ENCODE measurements at regions not wholly inside any gene's neighbourhood (a gene's known extent, or its start where the extent isn't known, plus 50 kb on each side); places are given as distances from the start of the nearest gene placed in this dataset.

DNA sequence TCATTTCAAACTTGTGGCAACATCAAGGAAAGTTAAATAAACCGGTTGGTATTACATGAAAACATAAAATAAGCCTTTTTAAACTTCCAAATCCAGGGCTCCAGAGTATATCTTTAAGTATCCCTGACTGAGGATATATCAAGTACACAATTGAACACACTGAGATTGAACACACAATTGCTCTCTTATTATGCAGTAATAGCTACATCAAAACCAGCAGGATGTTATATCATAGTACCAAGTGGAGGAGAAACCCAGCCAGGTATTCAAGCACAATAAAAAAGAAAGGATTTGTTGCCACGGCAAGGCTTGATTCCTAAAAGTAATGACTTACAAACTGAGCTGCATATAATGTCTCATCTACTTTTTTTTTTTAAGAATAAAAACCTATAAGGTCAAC is 605.8 kb downstream of the SPOCK3 start:
- no peak overlapping the region for H3K9ac ChIP-seq (ENCODE audit: low read depth, low read length)
- no peaks in the 10 kb centered on the region for H3K27me3 ChIP-seq (ENCODE audit: control insufficient read depth, insufficient read depth, low read length)
- H3K4me3 ChIP-seq (ENCODE audit: low read depth, low read length) = no peak overlapping the region
- H3K27ac ChIP-seq (ENCODE audit: low read depth, low read length) = no peak overlapping the region
- H3K36me3 ChIP-seq (ENCODE audit: control insufficient read depth, insufficient read depth, low read length) = no peaks in the 10 kb centered on the region
- H3K9me3 ChIP-seq (ENCODE audit: control insufficient read depth, insufficient read depth, low read length) = no peaks in the 10 kb centered on the region
- no peaks in the 10 kb centered on the region for H3K4me1 ChIP-seq (ENCODE audit: control insufficient read depth, insufficient read depth, low read length)

DNA sequence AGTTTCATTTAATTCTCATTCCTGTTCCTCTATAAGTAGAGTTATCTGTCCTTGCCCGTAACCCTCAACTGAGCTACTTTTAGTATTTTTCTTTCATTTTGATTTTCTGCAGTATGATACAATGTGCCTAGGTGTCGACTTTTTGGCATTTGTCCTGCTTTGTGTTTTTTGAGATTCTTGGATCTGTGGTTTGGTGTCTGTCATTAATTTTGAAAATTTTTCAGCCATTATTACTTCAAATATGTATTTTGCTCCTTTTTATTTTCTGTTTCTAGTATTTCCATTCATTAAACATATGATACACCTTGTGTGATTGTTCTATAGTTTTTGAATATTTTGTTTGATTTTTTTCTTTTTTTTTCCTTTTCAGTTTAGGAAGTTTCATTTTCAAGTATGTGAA is 598.9 kb downstream of the SPOCK3 start:
- H3K27me3 ChIP-seq (ENCODE audit: control insufficient read depth, insufficient read depth, low read length) = no peaks in the 10 kb centered on the region
- no peaks in the 10 kb centered on the region for H3K36me3 ChIP-seq (ENCODE audit: control insufficient read depth, insufficient read depth, low read length)
- H3K9me3 ChIP-seq (ENCODE audit: control insufficient read depth, insufficient read depth, low read length) = no peaks in the 10 kb centered on the region
- no peaks in the 10 kb centered on the region for H3K4me1 ChIP-seq (ENCODE audit: control insufficient read depth, insufficient read depth, low read length)
- no peak overlapping the region for H3K27ac ChIP-seq (ENCODE audit: low read depth, low read length)
- no peak overlapping the region for H3K9ac ChIP-seq (ENCODE audit: low read depth, low read length)
- H3K4me3 ChIP-seq (ENCODE audit: low read depth, low read length) = no peak overlapping the region

DNA sequence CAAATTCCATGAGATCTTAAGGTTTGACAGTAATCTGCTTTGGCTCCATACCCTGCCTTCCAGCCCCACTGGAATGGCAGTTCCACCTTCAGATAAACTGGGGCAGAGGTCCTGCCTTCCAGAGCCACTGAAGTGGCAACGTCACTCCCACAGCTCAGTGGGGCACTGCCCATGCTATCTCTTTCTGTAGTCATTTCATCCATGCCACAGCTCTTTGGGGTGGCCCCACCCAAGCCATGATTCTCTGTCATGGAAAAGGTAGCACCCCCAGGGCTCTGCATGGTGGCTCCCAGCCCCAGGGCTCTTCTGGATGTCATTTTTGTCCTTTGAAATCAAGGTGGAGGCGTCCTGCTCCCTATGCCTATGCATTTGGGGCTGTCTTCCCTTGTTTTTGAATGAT is 596.5 kb downstream of the SPOCK3 start:
- H3K4me1 ChIP-seq (ENCODE audit: control insufficient read depth, insufficient read depth, low read length) = no peaks in the 10 kb centered on the region

GRCh38 chr4:166655231-166655630 is 579.1 kb downstream of the SPOCK3 start:
- Histone ChIP-seq H3K4me1 (ENCODE audit: control insufficient read depth, insufficient read depth, low read length) (no peaks in the 10 kb centered on the region), H3K27me3 (ENCODE audit: control insufficient read depth, insufficient read depth, low read length) (no peaks in the 10 kb centered on the region), H3K9ac (ENCODE audit: low read depth, low read length) (no peak overlapping the region), H3K36me3 (ENCODE audit: control insufficient read depth, insufficient read depth, low read length) (no peaks in the 10 kb centered on the region), H3K9me3 (ENCODE audit: control insufficient read depth, insufficient read depth, low read length) (no peaks in the 10 kb centered on the region), H3K4me3 (ENCODE audit: low read depth, low read length) (no peak overlapping the region), H3K27ac (ENCODE audit: low read depth, low read length) (no peak overlapping the region)

More for the DNA sequence above, 596.5 kb downstream of the SPOCK3 start:
- Histone ChIP-seq H3K27ac (ENCODE audit: low read depth, low read length) (no peak overlapping the region), H3K9ac (ENCODE audit: low read depth, low read length) (no peak overlapping the region), H3K4me3 (ENCODE audit: low read depth, low read length) (no peak overlapping the region), H3K36me3 (ENCODE audit: control insufficient read depth, insufficient read depth, low read length) (no peaks in the 10 kb centered on the region), H3K27me3 (ENCODE audit: control insufficient read depth, insufficient read depth, low read length) (no peaks in the 10 kb centered on the region), H3K9me3 (ENCODE audit: control insufficient read depth, insufficient read depth, low read length) (no peaks in the 10 kb centered on the region)

- H3K4me1 ChIP-seq (ENCODE audit: control insufficient read depth, insufficient read depth, low read length) = no peaks in the 10 kb centered on the region
- H3K9ac ChIP-seq (ENCODE audit: low read depth, low read length) = no peak overlapping the region
- no peak overlapping the region for H3K27ac ChIP-seq (ENCODE audit: low read depth, low read length)
- H3K4me3 ChIP-seq (ENCODE audit: low read depth, low read length) = no peak overlapping the region
- H3K9me3 ChIP-seq (ENCODE audit: control insufficient read depth, insufficient read depth, low read length) = no peaks in the 10 kb centered on the region
- H3K36me3 ChIP-seq (ENCODE audit: control insufficient read depth, insufficient read depth, low read length) = no peaks in the 10 kb centered on the region
- H3K27me3 ChIP-seq (ENCODE audit: control insufficient read depth, insufficient read depth, low read length) = no peaks in the 10 kb centered on the region
These were observed 578.6 kb downstream of the SPOCK3 start for GRCh38 chr4:166655705-166656104.

GRCh38 chr4:166657261-166657660 is 577.0 kb downstream of the SPOCK3 start:
- no peak overlapping the region for H3K27ac ChIP-seq (ENCODE audit: low read depth, low read length)
- no peak overlapping the region for H3K4me3 ChIP-seq (ENCODE audit: low read depth, low read length)
- no peak overlapping the region for H3K9ac ChIP-seq (ENCODE audit: low read depth, low read length)
- no peaks in the 10 kb centered on the region for H3K27me3 ChIP-seq (ENCODE audit: control insufficient read depth, insufficient read depth, low read length)
- peaks cover 4% of the 10 kb centered on the region for H3K4me1 ChIP-seq (ENCODE audit: control insufficient read depth, insufficient read depth, low read length)
- H3K9me3 ChIP-seq (ENCODE audit: control insufficient read depth, insufficient read depth, low read length) = no peaks in the 10 kb centered on the region
- no peaks in the 10 kb centered on the region for H3K36me3 ChIP-seq (ENCODE audit: control insufficient read depth, insufficient read depth, low read length)

DNA sequence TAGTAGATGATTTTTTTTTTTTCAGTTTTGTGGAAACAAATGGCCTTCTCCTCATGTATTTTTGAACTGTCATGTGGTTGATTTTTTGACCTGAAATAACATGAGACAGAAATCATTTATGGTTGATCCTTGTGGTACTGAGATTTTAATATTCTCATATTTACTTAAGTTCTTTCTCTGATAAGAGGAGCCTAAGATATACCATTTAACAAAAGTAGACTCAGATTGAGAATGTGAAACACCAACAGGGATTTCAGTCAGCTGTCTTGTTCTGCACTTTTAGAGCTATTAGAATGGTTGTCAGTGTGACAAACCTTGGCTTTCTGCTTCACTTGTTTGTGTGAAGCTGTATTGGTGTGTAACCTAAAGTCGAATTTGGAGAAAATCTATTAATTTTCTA is 575.7 kb downstream of the SPOCK3 start:
- H3K9me3 ChIP-seq (ENCODE audit: control insufficient read depth, insufficient read depth, low read length) = no peaks in the 10 kb centered on the region
- no peak overlapping the region for H3K9ac ChIP-seq (ENCODE audit: low read depth, low read length)

GRCh38 chr4:166662266-166662843 is 571.9 kb downstream of the SPOCK3 start:
- Histone ChIP-seq H3K9me3 (ENCODE audit: control insufficient read depth, insufficient read depth, low read length) (peaks cover 2% of the 10 kb centered on the region; the same call in 1 of the 2 replicates), H3K27ac (ENCODE audit: low read depth, low read length) (no peak overlapping the region), H3K4me1 (ENCODE audit: control insufficient read depth, insufficient read depth, low read length) (peaks cover 14% of the 10 kb centered on the region), H3K9ac (ENCODE audit: low read depth, low read length) (no peak overlapping the region), H3K27me3 (ENCODE audit: control insufficient read depth, insufficient read depth, low read length) (no peaks in the 10 kb centered on the region), H3K4me3 (ENCODE audit: low read depth, low read length) (no peak overlapping the region), H3K36me3 (ENCODE audit: control insufficient read depth, insufficient read depth, low read length) (no peaks in the 10 kb centered on the region)

More for the DNA sequence above, 575.7 kb downstream of the SPOCK3 start:
- H3K27me3 ChIP-seq (ENCODE audit: control insufficient read depth, insufficient read depth, low read length) = no peaks in the 10 kb centered on the region
- no peaks in the 10 kb centered on the region for H3K36me3 ChIP-seq (ENCODE audit: control insufficient read depth, insufficient read depth, low read length)
- H3K4me3 ChIP-seq (ENCODE audit: low read depth, low read length) = no peak overlapping the region
- peaks cover 14% of the 10 kb centered on the region for H3K4me1 ChIP-seq (ENCODE audit: control insufficient read depth, insufficient read depth, low read length)
- no peak overlapping the region for H3K27ac ChIP-seq (ENCODE audit: low read depth, low read length)

GRCh38 chr4:166670341-166670740 is 564.0 kb downstream of the SPOCK3 start:
- no peak overlapping the region for H3K4me3 ChIP-seq (ENCODE audit: low read depth, low read length)
- no peaks in the 10 kb centered on the region for H3K27me3 ChIP-seq (ENCODE audit: control insufficient read depth, insufficient read depth, low read length)
- H3K27ac ChIP-seq (ENCODE audit: low read depth, low read length) = no peak overlapping the region
- no peaks in the 10 kb centered on the region; the same call in 1 of the 2 replicates for H3K4me1 ChIP-seq (ENCODE audit: control insufficient read depth, insufficient read depth, low read length)
- H3K36me3 ChIP-seq (ENCODE audit: control insufficient read depth, insufficient read depth, low read length) = no peaks in the 10 kb centered on the region
- no peaks in the 10 kb centered on the region for H3K9me3 ChIP-seq (ENCODE audit: control insufficient read depth, insufficient read depth, low read length)
- no peak overlapping the region for H3K9ac ChIP-seq (ENCODE audit: low read depth, low read length)

- no peaks in the 10 kb centered on the region for H3K36me3 ChIP-seq (ENCODE audit: control insufficient read depth, insufficient read depth, low read length)
- H3K9me3 ChIP-seq (ENCODE audit: control insufficient read depth, insufficient read depth, low read length) = no peaks in the 10 kb centered on the region
- H3K27ac ChIP-seq (ENCODE audit: low read depth, low read length) = no peak overlapping the region
- no peaks in the 10 kb centered on the region for H3K27me3 ChIP-seq (ENCODE audit: control insufficient read depth, insufficient read depth, low read length)
- no peak overlapping the region for H3K4me3 ChIP-seq (ENCODE audit: low read depth, low read length)
- no peaks in the 10 kb centered on the region; the same call in 1 of the 2 replicates for H3K4me1 ChIP-seq (ENCODE audit: control insufficient read depth, insufficient read depth, low read length)
- no peak overlapping the region for H3K9ac ChIP-seq (ENCODE audit: low read depth, low read length)
These were observed 560.4 kb downstream of the SPOCK3 start for GRCh38 chr4:166673911-166674310.

DNA sequence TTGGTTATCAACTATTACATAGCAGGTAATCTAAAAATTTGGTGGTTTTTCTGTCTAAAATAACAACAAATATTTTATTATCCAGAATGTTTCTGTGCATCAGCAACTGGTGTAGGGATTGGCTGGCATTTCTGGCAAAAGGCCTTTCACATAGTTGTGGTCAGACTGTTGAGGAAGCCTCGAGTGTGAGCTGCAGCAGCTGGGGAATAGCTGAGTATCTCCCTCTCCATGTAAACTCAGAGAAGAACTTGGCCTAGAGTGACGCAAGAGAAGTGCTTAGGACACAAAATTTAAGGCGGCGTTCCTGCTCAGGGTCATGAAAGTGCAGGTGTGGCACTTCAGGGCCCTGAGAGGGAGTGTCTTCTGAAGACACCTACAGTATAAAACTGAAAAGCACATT is 558.9 kb downstream of the SPOCK3 start:
- Histone ChIP-seq H3K9ac (ENCODE audit: low read depth, low read length) (no peak overlapping the region), H3K27me3 (ENCODE audit: control insufficient read depth, insufficient read depth, low read length) (no peaks in the 10 kb centered on the region), H3K4me3 (ENCODE audit: low read depth, low read length) (no peak overlapping the region), H3K9me3 (ENCODE audit: control insufficient read depth, insufficient read depth, low read length) (no peaks in the 10 kb centered on the region), H3K36me3 (ENCODE audit: control insufficient read depth, insufficient read depth, low read length) (no peaks in the 10 kb centered on the region), H3K27ac (ENCODE audit: low read depth, low read length) (no peak overlapping the region), H3K4me1 (ENCODE audit: control insufficient read depth, insufficient read depth, low read length) (no peaks in the 10 kb centered on the region; the same call in 1 of the 2 replicates)

Measured in HUES48 (cell line).